GM10266 (cell line): ENCODE measurements at regions not wholly inside any gene's neighbourhood (a gene's known extent, or its start where the extent isn't known, plus 50 kb on each side); places are given as distances from the start of the nearest gene placed in this dataset.

Source experiments
- DNase-seq: peaks from one replicate; pipeline ENCODE4 v3.0.0; 2012; ENCODE audit errors: extremely low spot score
- CTCF ChIP-seq: IDR thresholded peaks from 2 replicates; pipeline ENCODE4 v1.5.1; 2012; ENCODE audit warnings: mild to moderate bottlenecking, low read depth; ENCODE audit not compliant: control insufficient read depth, insufficient read depth; ENCODE audit errors: missing control alignments

DNA sequence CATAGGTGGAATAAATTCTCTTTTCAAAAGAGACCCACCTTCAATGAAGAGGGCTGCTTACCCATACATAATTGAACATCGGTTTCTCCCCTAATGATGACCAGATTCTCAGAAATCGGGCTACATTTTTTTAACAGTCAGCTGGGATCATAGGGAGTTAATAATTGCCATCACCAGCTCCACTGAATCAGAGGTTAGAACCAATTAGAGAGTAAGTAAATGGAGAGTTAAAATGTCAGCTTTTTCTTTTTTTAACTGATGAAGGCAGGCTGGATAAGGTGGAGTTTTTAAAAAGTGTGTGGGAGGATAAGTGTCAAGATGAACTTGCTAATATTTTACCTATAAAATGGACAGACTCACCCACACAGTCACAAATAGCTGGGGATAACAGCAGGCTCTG lies 584.5 kb upstream of the NR3C2 start:
- no peak for DNase-seq
- no peak for TF ChIP-seq CTCF

DNA sequence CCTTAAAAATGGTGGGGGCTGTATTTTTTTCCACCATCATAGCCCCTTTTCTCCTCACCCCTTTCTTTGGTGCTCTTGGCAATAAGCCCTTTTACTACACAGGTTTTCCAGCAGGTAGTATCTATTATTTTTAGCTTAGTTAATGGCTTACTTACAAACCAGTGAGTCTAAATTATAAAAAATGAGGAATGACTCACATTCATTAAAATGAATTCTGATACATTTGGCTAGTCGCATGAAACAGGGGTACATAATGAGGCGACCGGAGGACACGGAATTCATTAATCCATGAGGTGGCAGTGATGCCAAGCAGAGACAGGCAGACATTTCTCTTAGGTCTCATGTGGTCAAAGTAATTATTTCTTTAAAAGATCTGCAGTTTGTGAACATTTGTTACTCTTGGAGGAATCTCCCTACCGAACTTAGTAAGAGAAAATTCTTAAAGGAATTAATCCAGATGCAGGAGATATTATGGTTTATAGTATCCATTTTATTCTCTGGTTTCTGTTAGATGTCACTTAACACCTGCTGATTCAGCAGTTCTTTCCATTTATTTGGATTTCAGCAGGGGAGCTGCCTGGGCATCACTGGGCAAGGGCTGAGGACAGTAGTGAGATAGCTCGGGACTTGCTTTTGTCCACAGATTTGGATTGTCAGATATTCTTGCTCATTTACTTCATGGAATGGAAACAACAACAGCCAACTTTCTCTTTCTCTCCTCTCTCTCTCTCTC lies 575.0 kb upstream of the NR3C2 start:
- TF ChIP-seq CTCF = no peak
- DNase-seq = no peak

- no peak for TF ChIP-seq CTCF
- DNase-seq = no peak
Observed at GRCh38 chr4:149009223-149009622, 567.0 kb upstream of the NR3C2 start.

GRCh38 chr4:149008415-149009025 lies 566.3 kb upstream of the NR3C2 start:
- no peak for DNase-seq
- no peak for TF ChIP-seq CTCF

DNA sequence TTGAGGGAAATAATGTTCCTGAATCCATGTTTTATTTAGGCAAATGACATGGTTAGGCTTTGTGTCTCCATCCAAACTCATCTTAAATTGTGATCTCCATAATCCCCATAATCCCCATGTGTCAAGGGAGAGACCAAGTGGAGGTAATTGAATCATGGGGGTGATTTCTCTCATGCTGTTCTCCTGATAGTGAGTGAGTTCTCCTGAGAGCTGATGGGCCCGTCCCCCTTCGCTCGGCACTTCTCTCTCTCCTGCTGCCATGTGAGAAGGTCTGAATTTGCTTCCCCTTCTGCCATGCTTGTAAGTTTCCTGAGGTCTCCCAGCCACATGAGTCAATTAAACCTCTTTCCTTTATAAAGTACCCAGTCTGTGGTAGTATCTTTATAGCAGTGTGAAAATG lies 563.0 kb upstream of the NR3C2 start:
- DNase-seq = no peak
- no peak for TF ChIP-seq CTCF

DNA sequence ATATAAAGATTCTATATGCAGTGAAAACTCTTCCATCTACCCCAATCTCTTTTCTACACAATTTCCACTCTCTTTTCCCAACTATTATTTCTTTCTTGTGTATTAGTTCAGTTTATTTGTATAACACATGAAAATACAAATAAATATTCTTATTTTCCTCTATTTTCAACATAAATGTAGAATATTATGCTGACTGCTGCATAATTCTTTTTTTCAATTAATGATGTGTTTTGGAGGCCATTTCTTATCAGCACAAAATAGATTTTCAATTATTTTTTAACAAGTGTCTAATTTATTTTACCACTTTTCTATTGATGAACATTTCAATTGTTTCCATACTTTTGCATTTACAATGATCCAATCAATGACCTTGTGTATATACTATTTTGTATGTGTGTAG lies 557.7 kb upstream of the NR3C2 start:
- DNase-seq = no peak
- TF ChIP-seq CTCF = no peak

DNA sequence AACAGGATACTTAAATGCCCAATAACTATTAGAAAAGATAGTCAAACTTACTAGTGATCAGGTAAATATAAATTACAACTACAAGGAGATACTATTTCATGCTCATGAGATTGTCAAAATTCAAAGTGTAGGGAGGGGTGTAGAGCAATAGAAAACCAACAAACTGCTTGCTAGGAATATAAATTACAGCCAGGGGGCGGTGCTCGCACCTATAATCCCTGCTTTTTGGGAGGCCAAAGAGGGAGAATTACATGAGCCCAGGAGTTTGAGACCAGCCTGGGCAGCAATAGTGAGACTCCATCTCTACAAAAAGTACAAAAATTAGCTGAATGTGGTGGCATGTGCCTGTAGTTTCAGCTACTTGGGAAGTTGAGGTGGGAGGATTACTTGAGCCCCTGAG lies 556.5 kb upstream of the NR3C2 start:
- TF ChIP-seq CTCF = peak; percentile 16
- DNase-seq = no peak
